Gastroesophageal sphincter (tissue), 4 donors: ENCODE measurements at regions not wholly inside any gene's neighbourhood (a gene's known extent, or its start where the extent isn't known, plus 50 kb on each side); places are given as distances from the start of the nearest gene placed in this dataset.

ENCODE experiments used
- ATAC-seq: fragments of 150-250 bp; one replicate; pipeline ENCODE4 v1.9.1; 2016; ENCODE audit warnings: mild to moderate bottlenecking, moderate library complexity
- H3K27ac ChIP-seq, 4 donors: fragments of 200-600 bp; sonication (generic) in 3 of 4; 1 replicate in 3 of 4; 2 replicates in 1 of 4; pipeline ENCODE4 v1.5.1; 2016 to 2019
- H3K27me3 ChIP-seq: fragments of 200-600 bp; sonication (generic); one replicate; pipeline ENCODE4 v1.5.1; 2019
- H3K36me3 ChIP-seq, 2 donors: fragments of 200-600 bp; sonication (generic); one replicate each; pipeline ENCODE4 v1.5.1; 2019; ENCODE audit warnings: control low read depth in 1 of 2
- H3K4me1 ChIP-seq, 3 donors: fragments of 200-600 bp; sonication (generic); 1 replicate in 2 of 3; 2 replicates in 1 of 3; pipeline ENCODE4 v1.5.1; 2016 to 2019; ENCODE audit warnings: control low read depth in 2 of 3
- H3K4me3 ChIP-seq, 2 donors: fragments of 200-600 bp; sonication (generic); one replicate each; pipeline ENCODE4 v1.5.1; 2019; ENCODE audit warnings: mild to moderate bottlenecking in 1 of 2, moderate library complexity in 1 of 2
- H3K9me3 ChIP-seq, 3 donors: fragments of 200-600 bp; sonication (generic); one replicate each; pipeline ENCODE4 v1.5.1; 2017 to 2019; ENCODE audit warnings: control low read depth in 2 of 3
- EP300 ChIP-seq: sonication (generic); formaldehyde crosslinking; IDR thresholded peaks from one replicate; pipeline ENCODE4 v1.6.1; 2017; ENCODE audit warnings: antibody characterized with exemption, mild to moderate bottlenecking
- POLR2A ChIP-seq, 2 donors: fragments of 450-650 bp; IDR thresholded peaks; one replicate each; pipeline ENCODE4 v1.6.1; 2017; ENCODE audit warnings: antibody characterized with exemption in 2 of 2, mild to moderate bottlenecking in 2 of 2, moderate library complexity in 1 of 2
- POLR2AphosphoS5 ChIP-seq: sonication (generic); formaldehyde crosslinking; IDR thresholded peaks from one replicate; pipeline ENCODE4 v1.6.1; 2017; ENCODE audit warnings: antibody characterized with exemption
- WGBS, 2 donors: methylation state at CpG; one replicate each; pipeline ENCODE4 v1.1.5; 2018; ENCODE audit warnings: low coverage in 1 of 2; 5-methylcytosine and 5-hydroxymethylcytosine counted together
- TF ChIP-seq, protein P1 (sequence below), 4 experiments: fragments of 200-600 bp in 2 of 4; fragments of 450-650 bp in 2 of 4; sonication (generic) in 1 of 4; IDR thresholded peaks; one replicate each; pipeline ENCODE4 v1.5.1; 2017 to 2019; ENCODE audit warnings: antibody characterized with exemption in 4 of 4, mild to moderate bottlenecking in 2 of 4, moderate library complexity in 2 of 4

- no peaks in the 10 kb centered on the region for H3K27me3 ChIP-seq
- no peak overlapping the region for H3K4me3 ChIP-seq
- H3K27ac ChIP-seq: no peak overlapping the region
- H3K4me1 ChIP-seq: peaks cover 0 to 15% (median 3%) of the 10 kb centered on the region in 3 donors
- no peaks in the 10 kb centered on the region for H3K9me3 ChIP-seq
- no peak for ATAC-seq
- WGBS, 2 donors: 100% methylated on average over 1 to 2 of the region's 2 CpGs
- no peaks in the 10 kb centered on the region for H3K36me3 ChIP-seq
- TF ChIP-seq, protein P1, sequence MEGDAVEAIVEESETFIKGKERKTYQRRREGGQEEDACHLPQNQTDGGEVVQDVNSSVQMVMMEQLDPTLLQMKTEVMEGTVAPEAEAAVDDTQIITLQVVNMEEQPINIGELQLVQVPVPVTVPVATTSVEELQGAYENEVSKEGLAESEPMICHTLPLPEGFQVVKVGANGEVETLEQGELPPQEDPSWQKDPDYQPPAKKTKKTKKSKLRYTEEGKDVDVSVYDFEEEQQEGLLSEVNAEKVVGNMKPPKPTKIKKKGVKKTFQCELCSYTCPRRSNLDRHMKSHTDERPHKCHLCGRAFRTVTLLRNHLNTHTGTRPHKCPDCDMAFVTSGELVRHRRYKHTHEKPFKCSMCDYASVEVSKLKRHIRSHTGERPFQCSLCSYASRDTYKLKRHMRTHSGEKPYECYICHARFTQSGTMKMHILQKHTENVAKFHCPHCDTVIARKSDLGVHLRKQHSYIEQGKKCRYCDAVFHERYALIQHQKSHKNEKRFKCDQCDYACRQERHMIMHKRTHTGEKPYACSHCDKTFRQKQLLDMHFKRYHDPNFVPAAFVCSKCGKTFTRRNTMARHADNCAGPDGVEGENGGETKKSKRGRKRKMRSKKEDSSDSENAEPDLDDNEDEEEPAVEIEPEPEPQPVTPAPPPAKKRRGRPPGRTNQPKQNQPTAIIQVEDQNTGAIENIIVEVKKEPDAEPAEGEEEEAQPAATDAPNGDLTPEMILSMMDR (IDR thresholded peaks at IDR 0.05): no peak
- TF ChIP-seq POLR2A (IDR thresholded peaks at IDR 0.05): no peak
- TF ChIP-seq EP300: no peak
- no peak for TF ChIP-seq POLR2AphosphoS5
Measured at GRCh38 chr5:67515762-67516161, 319.2 kb upstream of the CD180 start.

DNA sequence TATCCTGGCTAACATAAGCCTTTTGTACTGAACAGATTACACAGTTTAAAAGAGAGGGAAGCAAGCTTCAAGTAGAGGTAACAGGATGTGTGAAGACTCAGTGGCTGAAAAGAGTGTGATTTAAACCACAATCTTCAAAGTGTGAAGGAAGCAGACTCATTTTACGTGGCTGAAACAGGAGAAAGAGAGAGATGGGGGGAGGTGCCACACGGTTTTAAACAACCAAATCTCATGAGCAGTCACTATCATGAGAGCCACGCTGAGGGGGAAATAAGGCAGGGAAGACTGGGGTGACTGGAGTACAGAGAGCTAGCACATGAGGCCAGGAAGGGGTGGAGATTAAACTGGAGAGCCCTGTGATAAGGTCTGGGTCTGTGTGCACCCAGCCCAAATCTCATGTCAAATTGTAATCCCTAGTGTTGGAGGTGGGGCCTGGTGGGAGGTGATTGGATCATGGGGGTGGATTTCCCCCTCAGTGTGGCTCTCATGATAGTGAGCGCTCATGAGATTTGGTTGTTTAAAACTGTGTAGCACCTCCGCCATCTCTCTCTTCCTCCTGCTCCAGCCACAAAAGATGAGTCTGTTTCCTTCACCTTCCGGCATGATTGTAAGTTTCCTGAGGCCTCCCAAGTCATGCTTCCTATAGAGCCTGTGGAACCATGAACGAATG lies 318.6 kb upstream of the CD180 start:
- 86 to 89% methylated on average over 4 to 7 of the region's 7 CpGs for WGBS, 2 donors
- Histone ChIP-seq H3K4me1 (peaks cover 0 to 15% (median 3%) of the 10 kb centered on the region in 3 donors), H3K27ac (no peak overlapping the region), H3K9me3 (no peaks in the 10 kb centered on the region), H3K27me3 (no peaks in the 10 kb centered on the region), H3K4me3 (no peak overlapping the region), H3K36me3 (no peaks in the 10 kb centered on the region)
- TF ChIP-seq EP300: no peak
- no peak for TF ChIP-seq POLR2AphosphoS5
- TF ChIP-seq, protein P1 (IDR thresholded peaks at IDR 0.05): no peak
- TF ChIP-seq POLR2A (IDR thresholded peaks at IDR 0.05): no peak
- ATAC-seq: no peak

DNA sequence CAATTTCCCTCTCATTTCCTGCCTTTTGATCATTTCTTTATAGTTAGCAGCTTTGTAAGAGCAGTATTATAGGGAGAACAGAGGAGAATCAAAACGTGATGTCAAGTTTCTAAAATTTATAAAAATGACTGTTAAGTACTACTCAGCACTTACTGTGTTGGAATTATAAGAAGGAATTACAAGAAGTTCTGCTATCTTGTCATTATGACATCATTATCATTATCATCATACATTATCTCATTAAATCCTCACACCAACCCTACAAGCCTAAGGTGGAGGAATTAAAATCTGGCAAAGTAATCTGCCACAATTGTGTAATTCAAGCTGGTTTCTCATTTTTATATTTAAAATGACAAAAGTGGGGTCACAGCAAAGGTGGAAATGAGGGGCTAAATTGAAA lies 316.2 kb upstream of the CD180 start:
- TF ChIP-seq POLR2A (IDR thresholded peaks at IDR 0.05): no peak
- TF ChIP-seq POLR2AphosphoS5: no peak
- TF ChIP-seq EP300: no peak
- TF ChIP-seq, protein P1 (IDR thresholded peaks at IDR 0.05): no peak
- Histone ChIP-seq H3K27me3 (no peaks in the 10 kb centered on the region), H3K9me3 (no peaks in the 10 kb centered on the region), H3K27ac (no peak overlapping the region), H3K36me3 (no peaks in the 10 kb centered on the region), H3K4me3 (no peak overlapping the region), H3K4me1 (peaks cover 0 to 15% (median 3%) of the 10 kb centered on the region in 3 donors)
- 81 to 100% methylated on average over 1 of the region's 1 CpG for WGBS, 2 donors
- ATAC-seq: no peak

DNA sequence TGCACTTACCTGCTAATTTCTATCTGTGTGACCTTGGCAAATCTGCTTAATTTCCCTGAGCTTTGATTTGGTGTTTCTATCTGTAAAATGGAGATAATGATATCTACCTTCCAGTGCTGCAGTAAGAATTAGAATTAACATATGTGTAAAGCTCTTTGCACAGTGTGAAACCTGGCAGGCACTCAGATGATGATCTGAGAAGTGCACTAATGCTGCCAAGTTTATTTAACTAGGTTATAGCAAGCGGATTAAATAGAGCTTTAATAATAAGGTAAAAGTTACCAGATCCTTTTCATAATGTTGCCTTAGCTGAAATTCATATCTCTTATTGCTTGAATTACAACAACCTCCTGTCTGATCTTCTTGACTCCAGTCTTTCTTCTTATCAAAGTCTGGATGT lies 315.3 kb upstream of the CD180 start:
- Histone ChIP-seq H3K36me3 (no peaks in the 10 kb centered on the region), H3K27me3 (no peaks in the 10 kb centered on the region), H3K27ac (no peak overlapping the region), H3K4me3 (no peak overlapping the region), H3K9me3 (no peaks in the 10 kb centered on the region), H3K4me1 (peaks cover 0 to 10% (median 2%) of the 10 kb centered on the region in 3 donors)
- no peak for TF ChIP-seq POLR2A (IDR thresholded peaks at IDR 0.05)
- TF ChIP-seq, protein P1 (IDR thresholded peaks at IDR 0.05): no peak
- TF ChIP-seq POLR2AphosphoS5: no peak
- no peak for TF ChIP-seq EP300
- ATAC-seq: no peak
- 25 to 38% methylated on average over 1 of the region's 1 CpG for WGBS, 2 donors

DNA sequence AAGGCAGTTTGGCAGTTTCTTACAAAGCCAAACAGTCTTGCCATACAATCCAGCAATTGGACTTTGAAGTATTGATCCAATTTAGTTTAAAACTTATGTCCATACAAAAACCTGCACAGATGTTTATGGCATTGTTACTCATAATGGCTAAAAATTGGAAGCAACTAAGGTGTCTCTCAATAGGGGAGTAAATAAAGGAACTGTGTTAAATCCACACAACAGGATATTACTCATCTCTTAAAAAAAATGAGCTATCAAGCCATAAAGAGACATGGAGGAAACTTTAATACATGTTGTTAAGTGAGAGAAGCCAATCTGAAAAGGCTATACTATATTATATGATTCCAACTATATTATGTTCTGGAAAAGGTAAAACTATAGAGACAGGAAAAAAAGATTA lies 313.6 kb upstream of the CD180 start:
- Histone ChIP-seq H3K27me3 (no peaks in the 10 kb centered on the region), H3K4me3 (no peak overlapping the region), H3K9me3 (no peaks in the 10 kb centered on the region), H3K4me1 (peaks cover 0 to 6% (median 0%) of the 10 kb centered on the region in 3 donors), H3K27ac (no peak overlapping the region), H3K36me3 (no peaks in the 10 kb centered on the region)
- no peak for TF ChIP-seq POLR2A (IDR thresholded peaks at IDR 0.05)
- no peak for ATAC-seq
